Heart left ventricle (tissue), 13 donors: ENCODE measurements at regions not wholly inside any gene's neighbourhood (a gene's known extent, or its start where the extent isn't known, plus 50 kb on each side); places are given as distances from the start of the nearest gene placed in this dataset.

Experiments used
- CTCF ChIP-seq, 12 donors: fragments of 200-600 bp; sonication (generic) in 4 of 12; IDR thresholded peaks; one replicate each; pipeline versions ENCODE4 v1.5.0 to v1.8.0; 2018 to 2022; ENCODE audit warnings: antibody characterized with exemption in 12 of 12, mild to moderate bottlenecking in 5 of 12
- POLR2A ChIP-seq, 2 donors: fragments of 450-650 bp; IDR thresholded peaks; one replicate each; pipeline ENCODE4 v1.6.1; 2017; ENCODE audit warnings: antibody characterized with exemption in 2 of 2, mild to moderate bottlenecking in 2 of 2, moderate library complexity in 2 of 2
- donor health status: ischemic (EF 13 %, LVEDD 7.1; RV severe dilation, severe dysfunction).
- donor health status: DM: no; HTN: yes; CAD: no.
- donor health status: DM: no; HTN: no; CAD: no.
- donor health status: ischemic (EF 25% LVEDD 6.9; RV normal size, moderate dysfunction).
- donor health status: ischemic (EF 25% LVEDD 5.7; RV mildly dilated, moderate dysfunction).
- donor health status: ischemic (EF 35%, LVEDD 5.7; RV mildly dilated, moderate dysfunction).
- donor health status: nonischemic (EF 11% LVEDD 7.7; RV severe dilation, severe dysfunction).
- donor health status: DM: yes; HTN: yes; CAD: no.
- donor health status: PGD.
- donor health status: ischemic (EF 29% LVEDD 5.4; RV normal size, mild dysfunction).
- donor health status: nonischemic (EF 23%, LVEDD 6.1; RV moderate dilation, normal function).

DNA sequence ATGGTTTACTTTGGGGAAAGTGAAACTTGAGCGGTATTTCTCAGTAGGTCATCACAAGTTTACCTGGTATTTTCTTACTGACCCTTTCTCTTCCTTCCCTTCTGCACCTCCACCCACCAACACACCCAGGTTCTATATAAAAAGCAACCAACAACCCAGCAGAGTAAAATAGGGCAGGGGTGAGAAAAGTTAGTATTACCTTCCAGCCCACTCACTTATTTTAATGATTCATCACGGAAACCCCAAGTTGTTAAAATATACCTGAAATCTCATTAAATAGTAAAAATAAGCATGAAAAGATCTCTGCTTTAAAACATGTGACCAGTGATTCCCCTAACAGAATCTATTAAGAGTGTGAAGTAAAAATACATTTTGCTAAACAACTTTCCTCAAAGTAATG lies 306.1 kb downstream of the ZEB2 start:
- TF ChIP-seq CTCF (IDR thresholded peaks at IDR 0.05) (no peak), POLR2A (IDR thresholded peaks at IDR 0.05) (no peak)
